WERI-Rb-1 (cell line): ENCODE measurements at regions not wholly inside any gene's neighbourhood (a gene's known extent, or its start where the extent isn't known, plus 50 kb on each side); places are given as distances from the start of the nearest gene placed in this dataset.

Source experiments
- DNase-seq: peaks from one replicate; pipeline ENCODE4 v3.0.0-alpha.2; 2020
- H3K27ac ChIP-seq: fragments of 250-450 bp; sonication (Bioruptor Pico); 2 replicates; pipeline ENCODE4 v1.5.1; 2020; ENCODE audit warnings: mild to moderate bottlenecking, moderate library complexity
- H3K27me3 ChIP-seq: fragments of 250-450 bp; sonication (Bioruptor Pico); 2 replicates; pipeline ENCODE4 v1.5.1; 2021; ENCODE audit warnings: mild to moderate bottlenecking, low read depth, moderate library complexity; ENCODE audit not compliant: insufficient read depth, severe bottlenecking
- H3K36me3 ChIP-seq: fragments of 250-450 bp; sonication (Bioruptor Pico); 2 replicates; pipeline ENCODE4 v1.5.1; 2020; ENCODE audit warnings: mild to moderate bottlenecking, moderate library complexity
- H3K4me3 ChIP-seq: 2 replicates; pipeline ENCODE4 v1.5.1; 2011; ENCODE audit warnings: low read depth, mild to moderate bottlenecking, control low read depth, low read length
- H3K9me3 ChIP-seq: fragments of 250-450 bp; sonication (Bioruptor Pico); 2 replicates; pipeline ENCODE4 v1.5.1; 2021; ENCODE audit warnings: mild to moderate bottlenecking, moderate library complexity; ENCODE audit not compliant: severe bottlenecking
- TF ChIP-seq, protein P1 (sequence below): IDR thresholded peaks from 2 replicates; pipeline ENCODE4 v1.5.1; 2011; ENCODE audit warnings: low read depth, mild to moderate bottlenecking, control low read depth, inconsistent platforms, low read length

DNA sequence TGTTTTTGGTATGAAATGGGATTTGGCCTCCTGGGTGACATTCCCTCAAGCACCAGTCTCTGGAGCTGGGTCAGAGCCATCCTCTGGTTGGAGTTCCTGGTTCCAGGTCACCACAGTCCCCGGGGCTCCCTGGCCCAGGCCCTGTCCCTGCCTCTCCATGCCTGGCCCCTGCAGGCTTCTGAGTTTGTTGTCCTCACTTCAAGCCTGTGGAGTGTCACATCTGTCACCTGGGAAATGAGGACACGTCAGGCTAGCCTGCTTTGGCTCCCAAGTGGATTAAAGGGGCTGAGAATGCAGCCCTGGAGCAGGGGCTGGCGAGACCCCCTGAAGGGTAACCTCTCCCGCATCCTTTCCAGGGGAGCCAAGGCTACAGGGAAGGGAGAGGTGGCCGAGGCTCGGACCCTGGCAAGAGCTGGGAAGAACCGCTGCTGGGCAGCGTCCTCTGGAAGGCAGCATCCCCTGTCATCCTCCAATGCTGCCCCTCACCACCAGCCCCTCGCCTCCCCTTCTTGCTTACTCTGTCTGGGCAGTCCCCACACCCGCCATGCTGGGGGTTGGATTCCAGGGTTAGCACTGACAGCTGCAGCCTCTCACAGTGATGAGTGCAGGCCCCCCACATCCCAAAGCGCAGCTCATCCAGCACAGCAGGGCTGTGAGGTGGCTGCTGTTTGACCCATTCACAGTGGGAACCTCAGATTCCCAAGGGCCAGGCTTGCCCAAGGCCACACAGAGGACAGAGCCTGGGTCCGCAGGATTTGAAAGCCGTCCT, 75.5 kb upstream of the IQSEC1 start:
- Histone ChIP-seq H3K27me3 (no peaks in the 10 kb centered on the region), H3K27ac (peak overlapping the region; percentile 61), H3K9me3 (no peaks in the 10 kb centered on the region), H3K4me3 (no peak overlapping the region), H3K36me3 (no peaks in the 10 kb centered on the region)
- TF ChIP-seq, protein P1, sequence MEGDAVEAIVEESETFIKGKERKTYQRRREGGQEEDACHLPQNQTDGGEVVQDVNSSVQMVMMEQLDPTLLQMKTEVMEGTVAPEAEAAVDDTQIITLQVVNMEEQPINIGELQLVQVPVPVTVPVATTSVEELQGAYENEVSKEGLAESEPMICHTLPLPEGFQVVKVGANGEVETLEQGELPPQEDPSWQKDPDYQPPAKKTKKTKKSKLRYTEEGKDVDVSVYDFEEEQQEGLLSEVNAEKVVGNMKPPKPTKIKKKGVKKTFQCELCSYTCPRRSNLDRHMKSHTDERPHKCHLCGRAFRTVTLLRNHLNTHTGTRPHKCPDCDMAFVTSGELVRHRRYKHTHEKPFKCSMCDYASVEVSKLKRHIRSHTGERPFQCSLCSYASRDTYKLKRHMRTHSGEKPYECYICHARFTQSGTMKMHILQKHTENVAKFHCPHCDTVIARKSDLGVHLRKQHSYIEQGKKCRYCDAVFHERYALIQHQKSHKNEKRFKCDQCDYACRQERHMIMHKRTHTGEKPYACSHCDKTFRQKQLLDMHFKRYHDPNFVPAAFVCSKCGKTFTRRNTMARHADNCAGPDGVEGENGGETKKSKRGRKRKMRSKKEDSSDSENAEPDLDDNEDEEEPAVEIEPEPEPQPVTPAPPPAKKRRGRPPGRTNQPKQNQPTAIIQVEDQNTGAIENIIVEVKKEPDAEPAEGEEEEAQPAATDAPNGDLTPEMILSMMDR = no peak
- peak; percentile 72 for DNase-seq

DNA sequence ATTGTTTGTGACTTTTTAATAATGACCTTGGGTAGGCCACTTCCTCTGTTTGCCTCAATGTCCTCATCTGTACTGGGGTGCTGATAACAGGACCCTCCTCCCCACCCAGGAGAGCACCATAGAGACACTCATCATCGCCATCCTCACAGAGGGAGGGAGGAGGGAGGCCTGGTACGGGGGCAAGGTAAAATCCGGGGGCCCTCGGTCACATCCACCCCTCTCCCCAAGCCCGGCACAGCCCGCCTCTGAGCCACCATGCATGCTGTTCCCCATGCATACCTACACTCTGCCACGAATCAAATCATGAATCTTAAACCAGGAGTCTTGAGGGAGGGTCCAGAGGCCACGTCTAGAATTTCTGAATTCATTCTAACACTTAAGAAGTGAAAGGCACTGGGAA, 74.9 kb upstream of the IQSEC1 start:
- Histone ChIP-seq H3K9me3 (no peaks in the 10 kb centered on the region), H3K4me3 (no peak overlapping the region), H3K27me3 (no peaks in the 10 kb centered on the region), H3K27ac (peak overlapping the region; percentile 61), H3K36me3 (no peaks in the 10 kb centered on the region)
- DNase-seq = peak; percentile 7
- TF ChIP-seq, protein P1 = no peak

DNA sequence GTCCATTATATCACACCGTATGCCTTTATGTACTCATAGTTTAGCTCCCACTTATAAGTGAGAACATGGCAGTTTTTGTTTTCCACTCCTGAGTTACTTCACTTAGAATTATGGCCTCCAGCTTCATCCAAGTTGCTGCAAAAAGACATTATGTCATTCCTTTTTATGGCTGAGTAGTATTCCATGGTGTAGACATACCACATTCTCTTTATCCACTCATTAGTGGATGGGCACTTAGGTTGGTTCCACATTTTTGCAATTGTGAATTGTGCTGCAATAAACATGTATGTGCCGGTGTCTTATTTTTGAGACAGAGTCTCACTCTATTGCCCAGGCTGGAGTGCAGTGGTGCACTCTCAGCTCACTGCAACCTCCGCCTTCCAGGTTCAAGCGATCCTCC, 74.1 kb upstream of the IQSEC1 start:
- DNase-seq = no peak
- no peak overlapping the region for H3K27ac ChIP-seq
- H3K4me3 ChIP-seq = no peak overlapping the region
- no peaks in the 10 kb centered on the region for H3K36me3 ChIP-seq
- TF ChIP-seq, protein P1 = no peak
- no peaks in the 10 kb centered on the region for H3K27me3 ChIP-seq
- H3K9me3 ChIP-seq = no peaks in the 10 kb centered on the region

DNA sequence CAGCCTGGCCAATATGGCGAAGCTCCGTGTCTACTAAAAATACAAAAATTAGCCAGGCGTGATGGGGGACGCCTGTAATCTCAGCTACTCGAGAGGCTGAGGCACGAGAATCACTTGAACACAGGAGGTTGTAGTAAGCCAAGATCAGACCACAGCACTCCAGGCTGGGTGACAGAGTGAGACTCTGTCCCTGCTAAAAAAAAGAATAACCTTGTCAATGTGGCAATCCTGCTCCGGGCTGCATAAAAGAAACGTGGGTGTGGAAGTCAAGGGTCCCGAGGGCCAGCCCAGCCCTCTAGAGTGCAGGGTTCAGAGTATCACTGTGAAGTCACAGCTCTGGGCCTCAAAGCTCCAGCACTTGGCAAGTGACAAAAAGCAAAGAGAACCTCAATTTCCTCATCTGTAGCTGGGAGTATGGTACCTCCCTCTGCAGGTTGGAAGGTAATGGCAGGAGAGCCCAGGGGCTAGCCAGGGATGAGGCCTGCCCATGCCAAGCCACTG, 73.5 kb upstream of the IQSEC1 start:
- H3K27ac ChIP-seq = no peak overlapping the region
- no peaks in the 10 kb centered on the region for H3K36me3 ChIP-seq
- no peaks in the 10 kb centered on the region for H3K27me3 ChIP-seq
- TF ChIP-seq, protein P1 = no peak
- H3K4me3 ChIP-seq = no peak overlapping the region
- H3K9me3 ChIP-seq = no peaks in the 10 kb centered on the region
- DNase-seq = peak; percentile 3

DNA sequence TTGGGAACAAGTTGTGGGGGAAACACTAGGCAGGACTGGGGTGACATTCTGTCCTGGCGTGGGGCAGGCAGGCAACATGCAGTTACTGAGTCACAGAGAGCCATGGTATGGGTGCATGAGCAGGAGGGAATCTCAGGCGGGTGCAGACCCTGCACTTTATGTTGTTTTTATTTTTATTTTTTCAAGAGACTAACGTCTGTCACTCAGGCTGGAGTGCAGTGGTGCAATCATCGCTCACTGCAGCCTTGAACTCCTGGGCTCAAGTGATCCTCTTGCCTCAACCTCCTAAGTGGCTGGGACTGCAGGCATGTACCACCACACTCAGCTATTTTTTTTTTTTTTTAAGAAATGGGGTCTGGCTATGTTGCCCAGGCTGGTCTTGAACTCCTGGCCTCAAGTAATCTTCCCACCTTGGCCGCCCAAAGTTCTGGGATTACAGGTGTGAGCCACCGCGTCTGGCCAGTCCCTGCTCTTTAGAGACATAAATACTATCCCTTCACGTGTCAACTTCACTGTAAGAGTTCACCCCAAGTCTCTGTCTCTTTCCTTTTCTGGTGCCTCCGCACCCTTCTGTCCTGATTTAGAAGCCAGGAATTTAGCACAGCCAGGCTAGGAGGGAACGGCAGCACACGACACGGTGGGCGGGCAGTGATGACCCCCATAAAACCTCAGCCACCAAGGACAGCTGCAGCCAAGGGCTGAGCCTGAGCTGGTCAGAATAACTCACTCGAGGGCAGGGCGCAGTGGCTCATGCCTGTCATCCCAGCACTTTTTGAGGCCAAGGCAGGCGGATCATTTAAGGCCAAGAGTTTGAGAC, 72.8 kb upstream of the IQSEC1 start:
- H3K9me3 ChIP-seq = no peaks in the 10 kb centered on the region
- no peaks in the 10 kb centered on the region for H3K36me3 ChIP-seq
- H3K27me3 ChIP-seq = no peaks in the 10 kb centered on the region
- TF ChIP-seq, protein P1 = no peak
- peak; percentile 2 for DNase-seq
- H3K4me3 ChIP-seq = no peak overlapping the region
- H3K27ac ChIP-seq = no peak overlapping the region
